Epithelial cell of proximal tubule (primary cell): ENCODE measurements at regions not wholly inside any gene's neighbourhood (a gene's known extent, or its start where the extent isn't known, plus 50 kb on each side); places are given as distances from the start of the nearest gene placed in this dataset.

Experiments used
- DNase-seq: peaks from one replicate; pipeline ENCODE4 v3.0.0-alpha.2; 2011; ENCODE audit warnings: low read depth
- H3K4me3 ChIP-seq: 2 replicates; pipeline ENCODE4 v1.5.1; 2011; ENCODE audit warnings: low read depth, mild to moderate bottlenecking, low read length
- CTCF ChIP-seq: conservative IDR thresholded peaks from 2 replicates; pipeline ENCODE4 v1.5.1; 2012; ENCODE audit warnings: low read depth, mild to moderate bottlenecking, low read length

- no peak overlapping the region for H3K4me3 ChIP-seq
- DNase-seq, result no peak
- TF ChIP-seq CTCF, result no peak
These were observed 568.2 kb upstream of the BCHE start for GRCh38 chr3:166405465-166405864.

GRCh38 chr3:166390303-166390702 lies 553.1 kb upstream of the BCHE start:
- no peak for DNase-seq
- TF ChIP-seq CTCF, result no peak
- H3K4me3 ChIP-seq, result no peak overlapping the region

GRCh38 chr3:166388321-166388720 lies 551.1 kb upstream of the BCHE start:
- no peak for DNase-seq

GRCh38 chr3:166372571-166373106 lies 535.4 kb upstream of the BCHE start:
- H3K4me3 ChIP-seq, result no peak overlapping the region
- DNase-seq, result no peak
- no peak for TF ChIP-seq CTCF

More at GRCh38 chr3:166388321-166388720, 551.1 kb upstream of the BCHE start:
- TF ChIP-seq CTCF, result no peak
- no peak overlapping the region for H3K4me3 ChIP-seq

GRCh38 chr3:166367947-166368533 lies 530.8 kb upstream of the BCHE start:
- TF ChIP-seq CTCF, result no peak
- no peak overlapping the region for H3K4me3 ChIP-seq
- no peak for DNase-seq

- TF ChIP-seq CTCF, result no peak
- H3K4me3 ChIP-seq, result no peak overlapping the region
- no peak for DNase-seq
These were observed 525.5 kb upstream of the BCHE start for GRCh38 chr3:166362698-166363097.

- no peak for TF ChIP-seq CTCF
- no peak for DNase-seq
- H3K4me3 ChIP-seq, result no peak overlapping the region
These were observed 523.5 kb upstream of the BCHE start for GRCh38 chr3:166360720-166361119.
